ENCODE measurements at regions not wholly inside any gene's neighbourhood (a gene's known extent, or its start where the extent isn't known, plus 50 kb on each side); places are given as distances from the start of the nearest gene placed in this dataset.

DNA sequence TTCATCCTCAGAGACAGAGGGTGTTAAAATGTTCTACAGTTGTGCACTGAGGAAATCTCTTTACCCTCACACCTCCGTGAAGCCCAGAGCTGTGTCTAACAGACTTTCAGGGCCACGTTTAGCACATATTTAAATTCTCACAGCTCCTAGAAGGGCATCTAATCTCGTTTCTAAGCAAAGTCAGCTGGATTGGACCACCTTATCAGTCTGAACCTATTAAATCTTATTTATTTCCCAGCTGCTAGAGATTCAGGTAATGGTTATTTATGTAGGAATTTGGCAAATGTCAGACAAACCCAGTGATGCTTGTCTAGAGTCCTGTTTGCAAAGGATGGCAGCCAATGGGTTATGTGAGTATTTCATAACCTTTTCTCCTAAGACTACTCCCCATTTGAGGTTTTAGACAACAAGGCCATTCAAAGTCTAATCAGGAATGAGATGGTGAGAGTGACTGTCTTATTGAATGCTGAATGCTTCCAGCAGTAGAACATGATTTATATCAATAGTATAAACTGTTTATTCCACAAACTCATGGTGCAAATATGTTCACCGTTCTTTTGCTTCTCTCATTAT lies 54.8 kb upstream of the EXOC4 start:
- Histone ChIP-seq H3K4me3 (no peak overlapping the region), H3K9me2 (ENCODE audit: insufficient read depth) (no peaks in the 10 kb centered on the region), H3K9me3 (ENCODE audit: insufficient read depth, low read depth) (no peaks in the 10 kb centered on the region), H3K27me3 (ENCODE audit: insufficient read depth, low read depth) (peaks cover 47% of the 10 kb centered on the region), H3K4me1 (replicated peaks; ENCODE audit: insufficient read depth) (no peaks in the 10 kb centered on the region), H3K27ac (no peak overlapping the region), H3K36me3 (ENCODE audit: low read depth) (no peaks in the 10 kb centered on the region), H3K4me2 (no peak overlapping the region), H3F3A (ENCODE audit: insufficient read depth, low read depth) (no peaks in the 10 kb centered on the region), H2AFZ (no peak overlapping the region), H4K20me1 (ENCODE audit: insufficient read depth) (no peaks in the 10 kb centered on the region), H3K79me2 (ENCODE audit: low read depth) (no peaks in the 10 kb centered on the region)
- no peak for DNase-seq
- ChIA-PET POLR2A (ENCODE audit: unreplicated experiment) (no interaction called here), CTCF (no interaction called here)
- TF ChIP-seq EZH2 (IDR thresholded peaks at IDR 0.05; ENCODE audit: low read depth) = no peak
- TF ChIP-seq, protein P1, sequence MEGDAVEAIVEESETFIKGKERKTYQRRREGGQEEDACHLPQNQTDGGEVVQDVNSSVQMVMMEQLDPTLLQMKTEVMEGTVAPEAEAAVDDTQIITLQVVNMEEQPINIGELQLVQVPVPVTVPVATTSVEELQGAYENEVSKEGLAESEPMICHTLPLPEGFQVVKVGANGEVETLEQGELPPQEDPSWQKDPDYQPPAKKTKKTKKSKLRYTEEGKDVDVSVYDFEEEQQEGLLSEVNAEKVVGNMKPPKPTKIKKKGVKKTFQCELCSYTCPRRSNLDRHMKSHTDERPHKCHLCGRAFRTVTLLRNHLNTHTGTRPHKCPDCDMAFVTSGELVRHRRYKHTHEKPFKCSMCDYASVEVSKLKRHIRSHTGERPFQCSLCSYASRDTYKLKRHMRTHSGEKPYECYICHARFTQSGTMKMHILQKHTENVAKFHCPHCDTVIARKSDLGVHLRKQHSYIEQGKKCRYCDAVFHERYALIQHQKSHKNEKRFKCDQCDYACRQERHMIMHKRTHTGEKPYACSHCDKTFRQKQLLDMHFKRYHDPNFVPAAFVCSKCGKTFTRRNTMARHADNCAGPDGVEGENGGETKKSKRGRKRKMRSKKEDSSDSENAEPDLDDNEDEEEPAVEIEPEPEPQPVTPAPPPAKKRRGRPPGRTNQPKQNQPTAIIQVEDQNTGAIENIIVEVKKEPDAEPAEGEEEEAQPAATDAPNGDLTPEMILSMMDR (conservative IDR thresholded peaks at IDR 0.05) = no peak
- intact Hi-C loops (cut with micrococcal nuclease; ENCODE audit: unreplicated experiment) = no loop called here
- BruUV-seq (replicated peaks) = no TSS peak

DNA sequence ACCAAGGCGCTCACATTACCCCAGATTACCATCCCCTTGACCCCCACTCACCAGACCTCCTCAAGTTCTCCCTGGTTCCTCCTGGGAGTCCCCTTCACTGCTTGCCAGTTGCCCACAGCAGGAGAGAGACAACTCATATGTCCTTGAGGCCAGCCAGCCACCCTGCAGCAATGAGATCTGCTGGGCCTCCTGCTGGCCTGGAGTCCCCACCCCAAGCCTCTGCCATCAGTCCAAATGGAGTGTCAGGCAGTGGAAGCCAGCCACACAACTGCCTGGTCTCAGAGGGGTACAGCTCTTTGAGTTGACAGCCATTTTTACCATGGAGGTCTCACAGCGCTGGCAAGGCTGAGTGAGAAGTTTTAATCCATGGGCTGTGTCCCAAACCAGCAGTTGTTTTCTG lies 53.0 kb upstream of the EXOC4 start:
- no TSS peak for BruUV-seq (replicated peaks)
- TF ChIP-seq, protein P1 (conservative IDR thresholded peaks at IDR 0.05) = no peak
- no peak for DNase-seq
- no peak overlapping the region for H3K27ac ChIP-seq
- no peaks in the 10 kb centered on the region for H3K36me3 ChIP-seq (ENCODE audit: low read depth)
- H3K9me2 ChIP-seq (ENCODE audit: insufficient read depth) = no peaks in the 10 kb centered on the region
- H3K79me2 ChIP-seq (ENCODE audit: low read depth) = no peaks in the 10 kb centered on the region
- no peak overlapping the region for H2AFZ ChIP-seq
- ChIA-PET CTCF (no interaction called here), POLR2A (ENCODE audit: unreplicated experiment) (no interaction called here)
- intact Hi-C loops (cut with micrococcal nuclease; ENCODE audit: unreplicated experiment) = no loop called here
- no peaks in the 10 kb centered on the region for H3F3A ChIP-seq (ENCODE audit: insufficient read depth, low read depth)
- H3K4me1 ChIP-seq (replicated peaks; ENCODE audit: insufficient read depth) = no peaks in the 10 kb centered on the region
- H4K20me1 ChIP-seq (ENCODE audit: insufficient read depth) = no peaks in the 10 kb centered on the region
- peaks cover 31% of the 10 kb centered on the region for H3K27me3 ChIP-seq (ENCODE audit: insufficient read depth, low read depth)
- no peaks in the 10 kb centered on the region for H3K9me3 ChIP-seq (ENCODE audit: insufficient read depth, low read depth)
- no peak overlapping the region for H3K4me2 ChIP-seq
- no peak overlapping the region for H3K4me3 ChIP-seq

DNA sequence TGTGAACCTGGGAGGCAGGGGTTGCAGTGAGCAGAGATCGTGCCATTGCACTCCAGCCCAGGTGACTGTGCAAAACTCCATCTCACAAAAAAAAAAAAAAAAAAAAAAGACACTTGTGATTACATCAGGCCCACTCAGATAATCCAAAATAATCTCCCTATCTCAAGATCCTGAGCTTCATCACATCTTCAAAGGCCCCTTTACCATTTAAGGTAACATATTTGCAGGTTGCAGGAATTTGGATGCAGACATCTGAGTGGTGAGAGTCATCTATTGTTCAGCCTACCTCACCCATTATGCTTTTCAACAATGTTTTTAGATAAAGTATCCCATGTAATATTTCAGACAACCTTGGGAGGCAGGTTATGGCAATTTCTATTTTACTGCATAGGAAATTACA lies 51.4 kb upstream of the EXOC4 start:
- no peak overlapping the region for H2AFZ ChIP-seq
- no peak for TF ChIP-seq EZH2 (IDR thresholded peaks at IDR 0.05; ENCODE audit: low read depth)
- TF ChIP-seq, protein P1 (conservative IDR thresholded peaks at IDR 0.05) = no peak
- no peaks in the 10 kb centered on the region for H3K9me3 ChIP-seq (ENCODE audit: insufficient read depth, low read depth)
- H3K36me3 ChIP-seq (ENCODE audit: low read depth) = no peaks in the 10 kb centered on the region
- H4K20me1 ChIP-seq (ENCODE audit: insufficient read depth) = no peaks in the 10 kb centered on the region
- intact Hi-C loops (cut with micrococcal nuclease; ENCODE audit: unreplicated experiment) = no loop called here
- DNase-seq = no peak
- H3K79me2 ChIP-seq (ENCODE audit: low read depth) = no peaks in the 10 kb centered on the region
- no peak overlapping the region for H3K4me3 ChIP-seq
- H3F3A ChIP-seq (ENCODE audit: insufficient read depth, low read depth) = no peaks in the 10 kb centered on the region
- peaks cover 17% of the 10 kb centered on the region for H3K27me3 ChIP-seq (ENCODE audit: insufficient read depth, low read depth)
- H3K4me1 ChIP-seq (replicated peaks; ENCODE audit: insufficient read depth) = no peaks in the 10 kb centered on the region
- BruUV-seq (replicated peaks) = no TSS peak
- POLR2A ChIA-PET (ENCODE audit: unreplicated experiment) = no interaction called here
- no peak overlapping the region for H3K4me2 ChIP-seq
- CTCF ChIA-PET = no interaction called here
- no peaks in the 10 kb centered on the region for H3K9me2 ChIP-seq (ENCODE audit: insufficient read depth)
- no peak overlapping the region for H3K27ac ChIP-seq
